ENCODE measurements at regions not wholly inside any gene's neighbourhood (a gene's known extent, or its start where the extent isn't known, plus 50 kb on each side); places are given as distances from the start of the nearest gene placed in this dataset.

DNA sequence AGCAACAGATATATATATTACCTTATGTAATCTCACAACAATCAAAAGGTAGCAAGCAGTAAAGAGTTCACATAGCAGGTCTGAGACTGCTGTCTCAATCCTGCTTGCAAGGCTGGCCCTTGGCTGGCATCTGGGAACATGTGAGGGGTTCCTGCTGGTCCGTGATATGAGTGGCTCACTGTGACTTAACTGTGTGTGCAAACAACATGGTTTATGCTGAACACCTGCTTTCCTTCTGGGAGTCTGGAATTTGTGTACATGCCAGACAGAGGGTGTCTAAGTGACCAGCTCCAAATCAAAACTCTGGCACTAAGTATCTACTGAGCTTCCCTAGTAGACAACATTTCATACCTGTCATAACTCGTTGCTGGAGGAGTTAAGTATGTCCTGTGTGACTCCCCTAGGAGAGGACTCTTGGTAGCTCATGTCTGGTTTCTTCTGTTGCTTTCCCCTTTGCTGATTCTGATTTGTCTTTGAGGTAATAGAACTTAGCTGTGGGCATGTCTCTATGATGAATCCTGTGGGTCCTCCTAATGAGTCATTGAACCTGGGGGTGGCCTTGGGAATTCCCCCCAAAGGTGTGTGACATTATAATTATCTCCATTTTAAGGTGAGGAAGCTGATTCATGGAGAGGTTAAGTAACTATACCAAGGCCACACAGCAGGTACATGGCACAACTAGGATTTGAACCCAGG, 131.6 kb upstream of the NEDD9 start:
- no peaks in the 10 kb centered on the region for H3K27me3 ChIP-seq
- TF ChIP-seq, protein P1, sequence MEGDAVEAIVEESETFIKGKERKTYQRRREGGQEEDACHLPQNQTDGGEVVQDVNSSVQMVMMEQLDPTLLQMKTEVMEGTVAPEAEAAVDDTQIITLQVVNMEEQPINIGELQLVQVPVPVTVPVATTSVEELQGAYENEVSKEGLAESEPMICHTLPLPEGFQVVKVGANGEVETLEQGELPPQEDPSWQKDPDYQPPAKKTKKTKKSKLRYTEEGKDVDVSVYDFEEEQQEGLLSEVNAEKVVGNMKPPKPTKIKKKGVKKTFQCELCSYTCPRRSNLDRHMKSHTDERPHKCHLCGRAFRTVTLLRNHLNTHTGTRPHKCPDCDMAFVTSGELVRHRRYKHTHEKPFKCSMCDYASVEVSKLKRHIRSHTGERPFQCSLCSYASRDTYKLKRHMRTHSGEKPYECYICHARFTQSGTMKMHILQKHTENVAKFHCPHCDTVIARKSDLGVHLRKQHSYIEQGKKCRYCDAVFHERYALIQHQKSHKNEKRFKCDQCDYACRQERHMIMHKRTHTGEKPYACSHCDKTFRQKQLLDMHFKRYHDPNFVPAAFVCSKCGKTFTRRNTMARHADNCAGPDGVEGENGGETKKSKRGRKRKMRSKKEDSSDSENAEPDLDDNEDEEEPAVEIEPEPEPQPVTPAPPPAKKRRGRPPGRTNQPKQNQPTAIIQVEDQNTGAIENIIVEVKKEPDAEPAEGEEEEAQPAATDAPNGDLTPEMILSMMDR (IDR thresholded peaks at IDR 0.05), result no peak

DNA sequence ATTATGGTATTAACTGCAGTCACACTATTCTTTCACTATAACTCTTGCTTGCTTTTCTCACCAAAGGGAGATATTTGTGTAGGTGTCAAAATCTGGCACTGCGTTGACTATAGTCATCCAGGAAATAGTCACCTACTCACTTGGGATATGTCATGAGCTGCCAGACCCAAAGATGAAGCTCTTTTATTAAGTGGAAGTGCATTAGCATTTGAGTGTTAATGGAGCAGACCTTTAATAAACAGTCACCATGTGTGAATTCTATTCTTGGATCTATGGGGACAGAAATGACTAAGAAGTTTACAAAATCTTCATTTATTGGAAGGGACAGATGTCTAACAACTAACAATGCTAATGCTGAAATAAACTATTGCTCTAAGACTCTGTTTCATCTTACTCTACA, 130.1 kb upstream of the NEDD9 start:
- H3K4me3 ChIP-seq, result no peak overlapping the region
- no peaks in the 10 kb centered on the region for H3K9me3 ChIP-seq
- H3K27ac ChIP-seq, result no peak overlapping the region
- H3K36me3 ChIP-seq, result no peaks in the 10 kb centered on the region
- no peak for DNase-seq (ENCODE audit: low spot score)
- TF ChIP-seq, protein P1 (IDR thresholded peaks at IDR 0.05), result no peak
- H3K4me1 ChIP-seq, result peaks cover 0 to 14% of the 10 kb centered on the region in 2 donors
- no peaks in the 10 kb centered on the region for H3K27me3 ChIP-seq

More for the DNA sequence above, 131.6 kb upstream of the NEDD9 start:
- no peaks in the 10 kb centered on the region for H3K36me3 ChIP-seq
- peak overlapping the region; percentile 68 to 71 for H3K27ac ChIP-seq
- no peak overlapping the region for H3K4me3 ChIP-seq
- DNase-seq (ENCODE audit: low spot score), result no peak
- peaks cover 0 to 20% of the 10 kb centered on the region in 2 donors for H3K4me1 ChIP-seq
- no peaks in the 10 kb centered on the region for H3K9me3 ChIP-seq

- Histone ChIP-seq H3K4me1 (peaks cover 0 to 22% of the 10 kb centered on the region in 2 donors), H3K9me3 (no peaks in the 10 kb centered on the region)
Measured at GRCh38 chr6:11358904-11359830, 126.7 kb upstream of the NEDD9 start.

DNA sequence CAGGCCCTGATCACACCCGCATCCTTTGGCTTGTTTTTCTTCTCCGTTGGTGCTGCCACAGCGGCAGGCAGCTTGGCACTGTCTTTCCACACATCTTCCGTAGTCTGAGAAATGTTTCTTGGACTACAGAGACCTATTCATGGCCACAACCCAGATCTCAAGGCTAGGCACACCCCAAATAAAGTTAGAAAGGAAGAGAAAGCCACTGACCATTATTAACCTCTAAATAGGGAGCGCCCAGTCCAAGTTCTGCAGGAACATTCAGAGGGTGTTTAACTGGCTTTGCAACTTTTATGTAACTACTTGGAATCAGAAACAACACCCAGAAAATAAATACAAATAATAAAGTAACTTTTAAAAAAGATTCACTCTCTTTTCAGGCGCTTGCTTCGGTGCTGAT, 124.8 kb upstream of the NEDD9 start:
- Histone ChIP-seq H3K27me3 (no peaks in the 10 kb centered on the region), H3K27ac (peak overlapping the region; percentile 70 to 82), H3K36me3 (no peaks in the 10 kb centered on the region), H3K9me3 (no peaks in the 10 kb centered on the region), H3K4me1 (peaks cover 0 to 29% of the 10 kb centered on the region in 2 donors), H3K4me3 (no peak overlapping the region)
- no peak for DNase-seq (ENCODE audit: low spot score)
- TF ChIP-seq, protein P1 (IDR thresholded peaks at IDR 0.05), result no peak

More at GRCh38 chr6:11358904-11359830, 126.7 kb upstream of the NEDD9 start:
- TF ChIP-seq, protein P1 (IDR thresholded peaks at IDR 0.05), result no peak
- no peak for DNase-seq (ENCODE audit: low spot score)
- H3K27me3 ChIP-seq, result no peaks in the 10 kb centered on the region
- H3K27ac ChIP-seq, result peak overlapping the region; percentile 70 to 82
- no peak overlapping the region for H3K4me3 ChIP-seq
- H3K36me3 ChIP-seq, result no peaks in the 10 kb centered on the region

GRCh38 chr6:11356404-11357155, 124.1 kb upstream of the NEDD9 start:
- Histone ChIP-seq H3K4me1 (peaks cover 0 to 29% of the 10 kb centered on the region in 2 donors), H3K4me3 (no peak overlapping the region), H3K9me3 (no peaks in the 10 kb centered on the region), H3K27ac (peak overlapping the region; percentile 70 to 82), H3K36me3 (no peaks in the 10 kb centered on the region), H3K27me3 (no peaks in the 10 kb centered on the region)
- TF ChIP-seq, protein P1 (IDR thresholded peaks at IDR 0.05), result no peak
- peak; percentile 71 for DNase-seq (ENCODE audit: low spot score)

All from right atrium auricular region (tissue), 2 donors.